Inflammatory macrophage treated with lipopolysaccharide for 1 hour (primary cell): ENCODE measurements at regions not wholly inside any gene's neighbourhood (a gene's known extent, or its start where the extent isn't known, plus 50 kb on each side); places are given as distances from the start of the nearest gene placed in this dataset.
"Not testable (repeated sequence)": the region's sequence is repeated elsewhere in the genome, so short reads cannot be mapped to it uniquely, and the experiment has no call there.

ENCODE experiments used
- DNase-seq, 2 donors: peaks; one replicate each; pipeline ENCODE4 v3.0.0-alpha.2; 2020 to 2022

GRCh38 chr10:131534836-131535235 is 223.3 kb upstream of the TCERG1L start:
- DNase-seq: no peak

GRCh38 chr10:131536676-131537075 is 225.2 kb upstream of the TCERG1L start:
- DNase-seq: no peak

GRCh38 chr10:131537281-131537680 is 225.8 kb upstream of the TCERG1L start:
- no peak for DNase-seq

GRCh38 chr10:131544495-131544894 is 233.0 kb upstream of the TCERG1L start:
- DNase-seq: no peak

- no peak for DNase-seq
These were observed 234.7 kb upstream of the TCERG1L start for GRCh38 chr10:131546086-131546810.

- DNase-seq: no peak
These were observed 235.7 kb upstream of the TCERG1L start for GRCh38 chr10:131547129-131547799.

GRCh38 chr10:131548176-131548575 is 236.7 kb upstream of the TCERG1L start:
- no peak for DNase-seq

- DNase-seq: no peak
These were observed 237.6 kb upstream of the TCERG1L start for GRCh38 chr10:131549116-131549515.

GRCh38 chr10:131553121-131553520 is 241.6 kb upstream of the TCERG1L start:
- DNase-seq: no peak

GRCh38 chr10:131553581-131553980 is 242.1 kb upstream of the TCERG1L start:
- DNase-seq: no peak

- no peak for DNase-seq
These were observed 243.3 kb upstream of the TCERG1L start for GRCh38 chr10:131554821-131555220.

- no peak for DNase-seq
These were observed 243.9 kb upstream of the TCERG1L start for GRCh38 chr10:131555406-131555805.

- no peak for DNase-seq
These were observed 244.8 kb upstream of the TCERG1L start for GRCh38 chr10:131556061-131556896.

GRCh38 chr10:131556897-131557495 is 245.5 kb upstream of the TCERG1L start:
- DNase-seq: no peak

- DNase-seq: not testable (repeated sequence)
These were observed 246.4 kb upstream of the TCERG1L start for GRCh38 chr10:131557956-131558355.

GRCh38 chr10:131559450-131559911 is 248.0 kb upstream of the TCERG1L start:
- no peak for DNase-seq

GRCh38 chr10:131560166-131560565 is 248.6 kb upstream of the TCERG1L start:
- DNase-seq: no peak

GRCh38 chr10:131560706-131561355 is 249.3 kb upstream of the TCERG1L start:
- DNase-seq: no peak

- DNase-seq: no peak
These were observed 250.4 kb upstream of the TCERG1L start for GRCh38 chr10:131561897-131562296.

GRCh38 chr10:131563411-131563810 is 251.9 kb upstream of the TCERG1L start:
- no peak for DNase-seq

- no peak for DNase-seq
These were observed 256.0 kb upstream of the TCERG1L start for GRCh38 chr10:131567279-131568162.
